Choroid plexus epithelial cell (primary cell): ENCODE measurements at regions not wholly inside any gene's neighbourhood (a gene's known extent, or its start where the extent isn't known, plus 50 kb on each side); places are given as distances from the start of the nearest gene placed in this dataset.
A peak's percentile ranks its signal among the peaks of the same experiment; 100 is the strongest.
"Not testable (repeated sequence)": the region's sequence is repeated elsewhere in the genome, so short reads cannot be mapped to it uniquely, and the experiment has no call there.

Source experiments
- DNase-seq: peaks from one replicate; pipeline ENCODE4 v3.0.0-alpha.2; 2010; ENCODE audit warnings: low read depth
- H3K4me3 ChIP-seq: 2 replicates; pipeline ENCODE4 v1.5.1; 2011; ENCODE audit warnings: low read depth, mild to moderate bottlenecking, control low read depth, low read length, moderate library complexity
- CTCF ChIP-seq: conservative IDR thresholded peaks from 2 replicates; pipeline ENCODE4 v1.5.1; 2011; ENCODE audit warnings: low read depth, mild to moderate bottlenecking, control low read depth, inconsistent platforms, low read length, moderate library complexity

- DNase-seq, result no peak
- H3K4me3 ChIP-seq, result no peak overlapping the region
- no peak for TF ChIP-seq CTCF
These were observed 155.7 kb upstream of the GJE1 start for GRCh38 chr6:141976994-141977393.

GRCh38 chr6:141969768-141970415, 162.8 kb upstream of the GJE1 start:
- not testable (repeated sequence) for DNase-seq, H3K4me3 ChIP-seq

GRCh38 chr6:141969201-141969600, 163.5 kb upstream of the GJE1 start:
- peak; percentile 37 for DNase-seq
- H3K4me3 ChIP-seq, result no peak overlapping the region
- TF ChIP-seq CTCF, result no peak

- no peak for TF ChIP-seq CTCF
- no peak for DNase-seq
- H3K4me3 ChIP-seq, result no peak overlapping the region
These were observed 164.1 kb upstream of the GJE1 start for GRCh38 chr6:141968632-141969031.

- DNase-seq, result no peak
- TF ChIP-seq CTCF, result no peak
- no peak overlapping the region for H3K4me3 ChIP-seq
These were observed 167.6 kb upstream of the GJE1 start for GRCh38 chr6:141965016-141965545.

GRCh38 chr6:141963543-141964295, 169.0 kb upstream of the GJE1 start:
- TF ChIP-seq CTCF, result no peak
- peak; percentile 23 for DNase-seq
- H3K4me3 ChIP-seq, result no peak overlapping the region

GRCh38 chr6:141957271-141957670, 175.5 kb upstream of the GJE1 start:
- TF ChIP-seq CTCF, result no peak
- no peak overlapping the region for H3K4me3 ChIP-seq
- no peak for DNase-seq
